Body of pancreas (tissue), 4 donors: ENCODE measurements at regions not wholly inside any gene's neighbourhood (a gene's known extent, or its start where the extent isn't known, plus 50 kb on each side); places are given as distances from the start of the nearest gene placed in this dataset.

Source experiments
- POLR2A ChIP-seq, 3 donors: fragments of 450-650 bp; IDR thresholded peaks; one replicate each; pipeline ENCODE4 v1.6.1; 2016; ENCODE audit warnings: antibody characterized with exemption in 3 of 3, mild to moderate bottlenecking in 2 of 3
- TF ChIP-seq, protein P1 (sequence below), 7 experiments: fragments of 450-650 bp in 4 of 7; fragments of 200-600 bp in 3 of 7; sonication (generic) in 3 of 7; IDR thresholded peaks; one replicate each; pipeline ENCODE4 v1.5.1; 2016 to 2019; ENCODE audit warnings: antibody characterized with exemption in 7 of 7

DNA sequence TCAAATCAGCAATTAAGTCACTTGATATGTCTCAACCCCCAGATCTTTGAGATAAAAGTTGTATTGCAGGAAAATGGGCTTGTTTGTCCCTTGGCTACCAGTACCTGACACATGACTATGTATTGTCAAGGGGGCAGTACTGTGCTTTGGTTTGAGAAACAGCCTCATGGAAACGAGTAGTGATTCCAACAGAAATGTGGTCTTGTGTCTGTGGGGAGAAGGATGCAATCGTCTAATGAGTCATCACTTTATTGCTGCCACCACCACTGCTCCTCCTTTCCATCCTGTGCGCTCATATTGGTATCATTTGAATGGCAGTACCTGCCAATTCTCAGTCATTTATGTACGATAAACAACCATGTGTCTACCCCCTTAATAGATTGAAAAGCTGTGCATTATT is 72.8 kb upstream of the ARHGAP5 start:
- TF ChIP-seq POLR2A (IDR thresholded peaks at IDR 0.05) = no peak
- TF ChIP-seq, protein P1, sequence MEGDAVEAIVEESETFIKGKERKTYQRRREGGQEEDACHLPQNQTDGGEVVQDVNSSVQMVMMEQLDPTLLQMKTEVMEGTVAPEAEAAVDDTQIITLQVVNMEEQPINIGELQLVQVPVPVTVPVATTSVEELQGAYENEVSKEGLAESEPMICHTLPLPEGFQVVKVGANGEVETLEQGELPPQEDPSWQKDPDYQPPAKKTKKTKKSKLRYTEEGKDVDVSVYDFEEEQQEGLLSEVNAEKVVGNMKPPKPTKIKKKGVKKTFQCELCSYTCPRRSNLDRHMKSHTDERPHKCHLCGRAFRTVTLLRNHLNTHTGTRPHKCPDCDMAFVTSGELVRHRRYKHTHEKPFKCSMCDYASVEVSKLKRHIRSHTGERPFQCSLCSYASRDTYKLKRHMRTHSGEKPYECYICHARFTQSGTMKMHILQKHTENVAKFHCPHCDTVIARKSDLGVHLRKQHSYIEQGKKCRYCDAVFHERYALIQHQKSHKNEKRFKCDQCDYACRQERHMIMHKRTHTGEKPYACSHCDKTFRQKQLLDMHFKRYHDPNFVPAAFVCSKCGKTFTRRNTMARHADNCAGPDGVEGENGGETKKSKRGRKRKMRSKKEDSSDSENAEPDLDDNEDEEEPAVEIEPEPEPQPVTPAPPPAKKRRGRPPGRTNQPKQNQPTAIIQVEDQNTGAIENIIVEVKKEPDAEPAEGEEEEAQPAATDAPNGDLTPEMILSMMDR (IDR thresholded peaks at IDR 0.05) = no peak
